ENCODE measurements at regions not wholly inside any gene's neighbourhood (a gene's known extent, or its start where the extent isn't known, plus 50 kb on each side); places are given as distances from the start of the nearest gene placed in this dataset.

- TF ChIP-seq CTCF (conservative IDR thresholded peaks at IDR 0.05) (no peak), EZH2 (IDR thresholded peaks at IDR 0.05; ENCODE audit: low read depth) (no peak)
- no peaks in the 10 kb centered on the region for H3F3A ChIP-seq (ENCODE audit: insufficient read depth, low read depth)
- intact Hi-C loops (cut with micrococcal nuclease; ENCODE audit: unreplicated experiment), result no loop called here
- H3K9me3 ChIP-seq (ENCODE audit: insufficient read depth, low read depth), result no peaks in the 10 kb centered on the region
- no peaks in the 10 kb centered on the region for H3K36me3 ChIP-seq (ENCODE audit: low read depth)
- H3K27me3 ChIP-seq (ENCODE audit: insufficient read depth, low read depth), result no peaks in the 10 kb centered on the region
- no peak overlapping the region for H3K4me2 ChIP-seq
- BruUV-seq (replicated peaks), result no TSS peak
- H2AFZ ChIP-seq, result no peak overlapping the region
- H3K4me3 ChIP-seq, result no peak overlapping the region
- ChIA-PET CTCF (interaction anchor here (0.5 kb wide), 1 partner anchor 16 kb away, joined by 8 read pairs; no protein-coding TSS in a partner anchor), POLR2A (ENCODE audit: unreplicated experiment) (no interaction called here)
- DNase-seq, result no peak
- H3K79me2 ChIP-seq (ENCODE audit: low read depth), result no peaks in the 10 kb centered on the region
- H3K9me2 ChIP-seq (ENCODE audit: insufficient read depth), result no peaks in the 10 kb centered on the region
- H3K27ac ChIP-seq, result no peak overlapping the region
- H3K4me1 ChIP-seq (replicated peaks; ENCODE audit: insufficient read depth), result no peaks in the 10 kb centered on the region
- H4K20me1 ChIP-seq (ENCODE audit: insufficient read depth), result no peaks in the 10 kb centered on the region
Observed at GRCh38 chr6:141364694-141365093, 768.0 kb upstream of the GJE1 start.

- Histone ChIP-seq H3K27me3 (ENCODE audit: insufficient read depth, low read depth) (no peaks in the 10 kb centered on the region), H3K4me1 (replicated peaks; ENCODE audit: insufficient read depth) (no peaks in the 10 kb centered on the region), H3K4me2 (no peak overlapping the region), H3K27ac (no peak overlapping the region), H3K9me2 (ENCODE audit: insufficient read depth) (no peaks in the 10 kb centered on the region), H3K36me3 (ENCODE audit: low read depth) (no peaks in the 10 kb centered on the region), H3K79me2 (ENCODE audit: low read depth) (no peaks in the 10 kb centered on the region), H2AFZ (no peak overlapping the region), H3K4me3 (no peak overlapping the region), H3K9me3 (ENCODE audit: insufficient read depth, low read depth) (no peaks in the 10 kb centered on the region), H4K20me1 (ENCODE audit: insufficient read depth) (no peaks in the 10 kb centered on the region), H3F3A (ENCODE audit: insufficient read depth, low read depth) (no peaks in the 10 kb centered on the region)
- BruUV-seq (replicated peaks), result no TSS peak
- no peak for DNase-seq
- TF ChIP-seq CTCF (conservative IDR thresholded peaks at IDR 0.05) (no peak), EZH2 (IDR thresholded peaks at IDR 0.05; ENCODE audit: low read depth) (no peak)
- ChIA-PET CTCF (no interaction called here), POLR2A (ENCODE audit: unreplicated experiment) (no interaction called here)
- intact Hi-C loops (cut with micrococcal nuclease; ENCODE audit: unreplicated experiment), result no loop called here
Observed at GRCh38 chr6:141364232-141364631, 768.5 kb upstream of the GJE1 start.

- Histone ChIP-seq H2AFZ (no peak overlapping the region), H3K27ac (no peak overlapping the region), H3F3A (ENCODE audit: insufficient read depth, low read depth) (no peaks in the 10 kb centered on the region), H3K27me3 (ENCODE audit: insufficient read depth, low read depth) (no peaks in the 10 kb centered on the region), H3K9me2 (ENCODE audit: insufficient read depth) (no peaks in the 10 kb centered on the region), H3K36me3 (ENCODE audit: low read depth) (no peaks in the 10 kb centered on the region), H3K4me3 (no peak overlapping the region), H3K4me1 (replicated peaks; ENCODE audit: insufficient read depth) (no peaks in the 10 kb centered on the region), H3K9me3 (ENCODE audit: insufficient read depth, low read depth) (no peaks in the 10 kb centered on the region), H3K79me2 (ENCODE audit: low read depth) (no peaks in the 10 kb centered on the region), H3K4me2 (no peak overlapping the region), H4K20me1 (ENCODE audit: insufficient read depth) (no peaks in the 10 kb centered on the region)
- no TSS peak for BruUV-seq (replicated peaks)
- intact Hi-C loops (cut with micrococcal nuclease; ENCODE audit: unreplicated experiment), result no loop called here
- DNase-seq, result no peak
- ChIA-PET CTCF (no interaction called here), POLR2A (ENCODE audit: unreplicated experiment) (no interaction called here)
- TF ChIP-seq EZH2 (IDR thresholded peaks at IDR 0.05; ENCODE audit: low read depth), result no peak
- no peak for TF ChIP-seq CTCF (conservative IDR thresholded peaks at IDR 0.05)
Observed at GRCh38 chr6:141361559-141361958, 771.2 kb upstream of the GJE1 start.

Data from PC-9 (cell line).